Large intestine (tissue), 3 donors: ENCODE measurements at regions not wholly inside any gene's neighbourhood (a gene's known extent, or its start where the extent isn't known, plus 50 kb on each side); places are given as distances from the start of the nearest gene placed in this dataset.

Experiments used
- DNase-seq, 2 donors: peaks; one replicate each; pipeline versions ENCODE4 v3.0.0 to v3.0.0-alpha.2; 2013
- H3K27ac ChIP-seq: one replicate; pipeline ENCODE4 v1.5.1; 2013; ENCODE audit warnings: low read length
- H3K27me3 ChIP-seq: 2 replicates; pipeline ENCODE4 v1.6.1; 2013; ENCODE audit warnings: low read length; ENCODE audit not compliant: control insufficient read depth, insufficient read depth
- H3K36me3 ChIP-seq: 2 replicates; pipeline ENCODE4 v1.6.1; 2013; ENCODE audit warnings: low read length; ENCODE audit not compliant: control insufficient read depth, insufficient read depth
- H3K4me1 ChIP-seq: one replicate; pipeline ENCODE4 v1.6.1; 2013; ENCODE audit warnings: low read length; ENCODE audit not compliant: control insufficient read depth, insufficient read depth
- H3K4me3 ChIP-seq: one replicate; pipeline ENCODE4 v1.5.1; 2013; ENCODE audit warnings: low read length
- H3K9me3 ChIP-seq: one replicate; pipeline ENCODE4 v1.6.1; 2013; ENCODE audit warnings: mild to moderate bottlenecking, low read depth, low read length, moderate library complexity; ENCODE audit not compliant: control insufficient read depth
- WGBS: methylation state at CpG from one replicate; pipeline ENCODE4 v1.1.5; 2013; ENCODE audit warnings: low lambda C conversion rate; ENCODE audit not compliant: insufficient coverage; 5-methylcytosine and 5-hydroxymethylcytosine counted together

GRCh38 chr3:124091716-124092115 lies 99.8 kb upstream of the ROPN1 start:
- no peak overlapping the region for H3K27ac ChIP-seq
- WGBS = no CpG with 5 or more reads among the region's 1 CpG
- H3K36me3 ChIP-seq = no peaks in the 10 kb centered on the region
- no peak for DNase-seq
- peaks cover 11% of the 10 kb centered on the region for H3K4me1 ChIP-seq
- H3K27me3 ChIP-seq = peaks cover 2% of the 10 kb centered on the region
- H3K4me3 ChIP-seq = no peak overlapping the region
- no peaks in the 10 kb centered on the region for H3K9me3 ChIP-seq

GRCh38 chr3:124092811-124093210 lies 100.9 kb upstream of the ROPN1 start:
- Histone ChIP-seq H3K36me3 (no peaks in the 10 kb centered on the region), H3K27ac (no peak overlapping the region), H3K4me3 (no peak overlapping the region), H3K27me3 (peaks cover 2% of the 10 kb centered on the region), H3K9me3 (no peaks in the 10 kb centered on the region), H3K4me1 (peaks cover 11% of the 10 kb centered on the region)
- DNase-seq = no peak
- no CpG with 5 or more reads among the region's 8 CpGs for WGBS

DNA sequence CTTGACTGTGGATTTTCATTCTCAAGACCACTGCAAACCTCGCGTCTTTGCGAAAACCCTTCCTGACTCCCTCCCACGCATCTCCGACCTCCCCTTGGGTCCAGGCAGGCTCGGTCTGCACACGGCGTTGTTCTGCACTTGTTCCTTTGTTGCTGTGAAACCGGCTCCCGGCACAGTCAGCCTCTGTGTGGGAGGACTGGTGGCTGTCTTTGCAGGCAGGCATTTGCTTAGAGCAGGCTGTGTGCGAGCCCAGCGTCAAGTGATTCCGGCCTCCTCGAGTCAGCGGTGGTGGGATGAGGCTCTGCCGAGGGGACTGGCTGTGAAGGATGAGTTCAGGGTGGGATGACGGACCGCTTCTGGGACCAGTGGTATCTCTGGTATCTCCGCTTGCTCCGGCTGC lies 102.6 kb upstream of the ROPN1 start:
- H3K4me3 ChIP-seq = no peak overlapping the region
- 100% methylated on average over 4 of the region's 20 CpGs for WGBS

GRCh38 chr3:124097362-124098131 lies 105.6 kb upstream of the ROPN1 start:
- no peak for DNase-seq
- 63% methylated on average over 3 of the region's 5 CpGs for WGBS
- Histone ChIP-seq H3K27me3 (peaks cover 2% of the 10 kb centered on the region), H3K27ac (no peak overlapping the region), H3K36me3 (no peaks in the 10 kb centered on the region), H3K9me3 (no peaks in the 10 kb centered on the region), H3K4me1 (no peaks in the 10 kb centered on the region), H3K4me3 (no peak overlapping the region)

More for the DNA sequence above, 102.6 kb upstream of the ROPN1 start:
- Histone ChIP-seq H3K27me3 (peaks cover 2% of the 10 kb centered on the region), H3K4me1 (peaks cover 8% of the 10 kb centered on the region), H3K9me3 (no peaks in the 10 kb centered on the region), H3K36me3 (no peaks in the 10 kb centered on the region), H3K27ac (no peak overlapping the region)
- DNase-seq = no peak

- Histone ChIP-seq H3K27me3 (no peaks in the 10 kb centered on the region), H3K9me3 (no peaks in the 10 kb centered on the region), H3K4me1 (no peaks in the 10 kb centered on the region), H3K27ac (no peak overlapping the region), H3K4me3 (no peak overlapping the region), H3K36me3 (no peaks in the 10 kb centered on the region)
- DNase-seq = no peak
- WGBS = no CpG with 5 or more reads among the region's 2 CpGs
These were observed 109.7 kb upstream of the ROPN1 start for GRCh38 chr3:124101643-124102042.

- WGBS = 80% methylated on average over 1 of the region's 4 CpGs
- no peaks in the 10 kb centered on the region for H3K9me3 ChIP-seq
- H3K27ac ChIP-seq = no peak overlapping the region
- no peak for DNase-seq
- H3K4me3 ChIP-seq = no peak overlapping the region
- H3K36me3 ChIP-seq = no peaks in the 10 kb centered on the region
- no peaks in the 10 kb centered on the region for H3K4me1 ChIP-seq
- H3K27me3 ChIP-seq = no peaks in the 10 kb centered on the region
These were observed 115.4 kb upstream of the ROPN1 start for GRCh38 chr3:124107104-124107890.

DNA sequence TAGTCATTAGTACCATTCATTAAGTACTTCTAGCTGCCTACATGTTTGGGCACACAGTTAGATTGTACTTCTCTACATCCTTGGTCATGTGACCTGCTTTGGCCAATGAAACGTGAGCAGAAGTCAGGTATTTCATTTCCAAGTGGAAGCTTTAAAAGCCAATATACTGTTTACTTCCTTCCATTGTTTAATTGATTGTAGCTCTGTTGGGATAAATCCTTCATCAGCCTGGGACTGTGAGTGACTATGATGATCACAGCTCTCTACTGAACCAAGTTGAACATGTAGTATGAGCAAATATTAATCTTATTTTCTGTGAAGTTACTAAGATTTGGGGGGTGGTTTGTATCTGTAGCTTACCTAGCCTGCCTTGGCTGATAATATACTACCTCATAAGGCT lies 116.5 kb upstream of the ROPN1 start:
- WGBS = no CpG with 5 or more reads among the region's 1 CpG
- Histone ChIP-seq H3K27ac (no peak overlapping the region), H3K27me3 (no peaks in the 10 kb centered on the region), H3K9me3 (no peaks in the 10 kb centered on the region), H3K4me1 (no peaks in the 10 kb centered on the region), H3K4me3 (no peak overlapping the region), H3K36me3 (no peaks in the 10 kb centered on the region)
- DNase-seq = no peak

- DNase-seq = peak; percentile 56 to 59
- Histone ChIP-seq H3K27me3 (no peaks in the 10 kb centered on the region), H3K27ac (no peak overlapping the region), H3K36me3 (no peaks in the 10 kb centered on the region), H3K9me3 (no peaks in the 10 kb centered on the region), H3K4me3 (no peak overlapping the region), H3K4me1 (no peaks in the 10 kb centered on the region)
- WGBS = no CpG with 5 or more reads among the region's 5 CpGs
These were observed 121.6 kb upstream of the ROPN1 start for GRCh38 chr3:124113485-124113884.

GRCh38 chr3:124115279-124115678 lies 123.4 kb upstream of the ROPN1 start:
- DNase-seq = no peak
- no peaks in the 10 kb centered on the region for H3K9me3 ChIP-seq
- H3K27ac ChIP-seq = no peak overlapping the region
- no peaks in the 10 kb centered on the region for H3K27me3 ChIP-seq
- H3K36me3 ChIP-seq = no peaks in the 10 kb centered on the region
- no peak overlapping the region for H3K4me3 ChIP-seq
- 80% methylated on average over 5 of the region's 6 CpGs for WGBS
- H3K4me1 ChIP-seq = no peaks in the 10 kb centered on the region

DNA sequence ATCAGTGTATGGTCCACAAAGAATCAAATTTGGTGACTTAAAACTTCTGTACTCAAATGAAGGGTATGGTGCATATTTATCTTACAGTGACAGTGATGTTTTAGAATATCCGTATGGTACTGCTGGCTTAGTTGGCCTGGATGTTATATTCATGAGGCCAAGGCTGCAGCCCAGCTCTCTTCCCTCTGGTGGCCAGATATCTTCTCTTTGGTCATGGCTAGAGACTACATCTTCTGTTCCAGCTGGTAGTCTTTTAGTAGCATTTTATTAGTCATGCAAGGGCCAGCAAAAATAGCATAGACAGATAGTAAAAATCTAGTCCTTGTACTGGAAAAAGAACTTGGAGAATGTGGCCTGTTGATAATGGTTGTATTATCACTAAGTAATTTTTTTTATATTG lies 124.0 kb upstream of the ROPN1 start:
- no peaks in the 10 kb centered on the region for H3K9me3 ChIP-seq
- H3K27me3 ChIP-seq = no peaks in the 10 kb centered on the region
- H3K36me3 ChIP-seq = no peaks in the 10 kb centered on the region
- WGBS = no CpG with 5 or more reads among the region's 1 CpG
- no peak overlapping the region for H3K27ac ChIP-seq
- H3K4me3 ChIP-seq = no peak overlapping the region
- no peaks in the 10 kb centered on the region for H3K4me1 ChIP-seq
- DNase-seq = no peak
